Nucleus accumbens (tissue), 56 donors: ENCODE measurements at regions not wholly inside any gene's neighbourhood (a gene's known extent, or its start where the extent isn't known, plus 50 kb on each side); places are given as distances from the start of the nearest gene placed in this dataset.

Source experiments
- DNase-seq, 56 donors: peaks; one replicate each; lab custom pipeline; 2025; lab: John Stamatoyannopoulos, UW

DNA sequence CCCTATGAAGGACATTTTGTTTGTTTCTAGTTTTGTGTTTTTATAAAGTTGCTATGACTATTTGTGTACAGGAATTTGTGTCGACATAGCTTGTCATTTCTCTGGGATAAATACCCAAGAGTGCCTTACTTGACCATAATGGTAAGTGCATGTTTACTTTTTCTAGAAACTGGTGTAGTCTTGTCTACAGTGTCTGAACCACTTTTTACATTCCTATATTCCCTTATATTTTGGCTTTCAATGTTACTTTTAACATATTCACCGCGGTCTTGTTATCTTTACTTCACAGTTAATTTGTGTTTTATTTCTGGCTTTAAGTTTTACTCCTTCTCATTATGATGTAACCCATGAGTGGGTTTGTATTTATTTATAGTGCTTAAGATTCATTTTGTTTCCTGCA lies 444.4 kb upstream of the RGS17 start:
- no peak for DNase-seq

GRCh38 chr6:153574231-153574630 lies 443.1 kb upstream of the RGS17 start:
- no peak for DNase-seq

- DNase-seq = no peak
These were observed 441.3 kb upstream of the RGS17 start for GRCh38 chr6:153572371-153572770.

DNA sequence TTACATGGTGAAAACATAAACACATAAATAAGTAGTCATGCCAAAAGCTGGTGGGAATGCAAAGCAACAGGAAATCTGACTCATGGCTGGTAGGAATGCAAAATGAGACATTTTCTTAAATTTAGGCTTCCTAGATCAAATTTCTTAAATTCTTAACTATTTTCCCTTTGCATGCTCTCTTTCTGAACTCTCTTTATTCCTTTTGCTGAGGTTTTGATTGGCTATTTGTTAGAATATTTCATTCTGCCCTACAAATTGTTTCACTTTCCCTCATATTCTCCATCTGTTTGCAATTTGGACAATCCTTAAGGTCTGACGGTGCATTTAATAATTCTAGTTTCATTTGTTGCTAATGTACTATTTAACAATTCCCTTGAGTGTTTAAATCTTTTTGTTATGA lies 437.5 kb upstream of the RGS17 start:
- no peak for DNase-seq

- no peak for DNase-seq
These were observed 433.7 kb upstream of the RGS17 start for GRCh38 chr6:153564803-153565202.

- DNase-seq = no peak
These were observed 431.9 kb upstream of the RGS17 start for GRCh38 chr6:153563001-153563400.

GRCh38 chr6:153553627-153554026 lies 422.5 kb upstream of the RGS17 start:
- no peak for DNase-seq

- DNase-seq = no peak
These were observed 408.5 kb upstream of the RGS17 start for GRCh38 chr6:153539602-153540001.

DNA sequence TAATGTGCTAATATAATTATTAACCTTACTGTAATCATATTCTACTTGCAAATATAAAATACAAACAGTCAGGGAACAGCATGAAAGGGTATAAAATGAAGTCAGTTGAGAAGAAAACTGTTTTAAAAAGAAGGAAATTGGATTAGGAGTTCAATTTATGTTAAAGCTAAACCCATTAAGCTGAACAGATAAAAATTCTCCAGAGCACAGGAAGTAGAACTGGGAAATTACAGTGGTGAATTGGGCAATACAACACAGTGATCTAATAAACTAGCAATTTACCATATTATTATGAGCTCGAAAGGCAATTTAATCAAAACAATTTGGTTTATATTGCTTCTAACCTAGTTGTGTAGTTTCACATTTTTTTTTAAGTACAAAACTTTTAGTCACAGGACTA lies 407.4 kb upstream of the RGS17 start:
- DNase-seq = no peak

- no peak for DNase-seq
These were observed 406.3 kb upstream of the RGS17 start for GRCh38 chr6:153537422-153537821.

DNA sequence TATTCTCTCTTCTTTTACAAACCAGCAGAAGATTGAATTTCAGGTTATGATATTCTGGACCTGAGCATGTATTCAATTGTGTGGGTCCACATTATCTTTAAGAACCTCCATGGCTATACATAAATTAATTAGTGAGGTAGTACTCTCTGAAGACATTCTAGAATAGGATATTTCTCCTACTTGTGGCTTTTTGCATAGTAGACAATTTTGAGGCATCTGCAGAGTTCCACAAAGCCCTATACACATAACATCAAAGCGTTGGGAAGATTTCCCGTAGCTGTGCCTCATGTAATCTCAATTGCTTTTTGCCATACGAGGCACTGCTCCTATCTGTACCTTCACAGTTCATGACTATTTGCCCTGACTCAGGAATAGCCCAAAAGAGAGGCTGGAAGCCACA lies 395.4 kb upstream of the RGS17 start:
- DNase-seq = no peak

- DNase-seq = no peak
These were observed 394.9 kb upstream of the RGS17 start for GRCh38 chr6:153525998-153526397.

DNA sequence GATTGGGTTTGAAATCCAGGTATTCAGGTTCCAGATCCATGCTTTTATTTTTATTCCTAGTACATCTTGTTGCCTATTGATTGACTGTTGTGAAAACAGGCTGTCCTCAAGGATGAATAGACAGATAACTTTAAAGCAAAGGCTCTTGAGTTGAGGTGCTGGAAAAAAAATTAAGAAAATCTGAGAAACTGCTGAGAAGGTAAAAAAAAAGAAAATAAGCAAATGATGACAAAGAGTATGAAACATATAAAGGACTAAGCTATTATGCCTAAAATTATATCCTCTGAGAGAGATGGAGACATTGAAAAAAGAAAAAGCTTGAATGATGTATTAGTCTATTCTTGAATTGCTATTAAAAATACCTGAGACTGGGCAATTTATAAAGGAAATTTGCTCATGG lies 392.3 kb upstream of the RGS17 start:
- no peak for DNase-seq

DNA sequence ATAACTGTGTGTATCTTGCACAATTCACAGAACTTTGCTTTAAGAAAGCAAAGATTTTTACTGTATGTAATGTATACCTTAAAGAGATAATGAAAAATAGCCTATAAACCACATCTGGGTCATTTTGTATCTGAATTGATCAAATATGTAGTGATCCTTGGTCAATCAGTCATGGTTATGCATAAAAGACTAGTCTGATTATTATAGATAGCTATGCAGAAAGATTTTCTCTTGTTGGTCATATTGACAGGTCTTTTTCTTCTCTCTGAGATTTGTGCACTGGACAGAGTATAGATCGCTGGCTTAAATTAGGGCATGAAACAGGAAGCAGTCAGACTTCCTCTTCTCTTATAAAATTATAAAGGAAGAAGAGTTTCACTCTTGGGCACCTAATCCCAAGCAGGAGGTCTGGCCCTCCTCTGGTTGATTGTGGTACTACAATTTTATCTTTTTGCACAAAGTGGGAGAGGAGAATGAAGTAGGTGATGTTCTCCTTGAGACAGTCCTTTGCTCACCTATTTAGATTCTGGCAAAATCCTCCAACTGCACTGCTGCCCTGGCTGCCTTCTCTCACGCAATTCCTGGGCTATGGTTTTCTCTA lies 380.9 kb upstream of the RGS17 start:
- no peak for DNase-seq

DNA sequence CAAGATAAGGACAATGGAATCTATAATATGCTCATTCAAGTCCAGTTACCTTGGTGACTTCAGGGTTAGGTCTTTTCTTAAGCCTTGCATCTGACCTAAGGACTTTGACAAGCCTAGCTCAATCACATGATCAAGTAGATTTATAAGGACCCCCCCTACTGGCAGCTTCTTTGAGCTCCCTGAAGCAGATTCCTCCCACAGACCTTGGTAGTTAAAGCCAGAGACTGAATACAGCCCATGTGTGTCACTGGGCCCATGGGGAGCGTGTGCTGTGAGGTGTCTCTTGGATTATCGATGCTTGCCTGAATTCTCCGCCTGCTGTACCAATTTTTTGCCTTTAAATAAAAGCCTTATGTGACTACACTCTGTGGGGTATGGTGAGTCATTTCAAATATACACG lies 372.7 kb upstream of the RGS17 start:
- DNase-seq = no peak

DNA sequence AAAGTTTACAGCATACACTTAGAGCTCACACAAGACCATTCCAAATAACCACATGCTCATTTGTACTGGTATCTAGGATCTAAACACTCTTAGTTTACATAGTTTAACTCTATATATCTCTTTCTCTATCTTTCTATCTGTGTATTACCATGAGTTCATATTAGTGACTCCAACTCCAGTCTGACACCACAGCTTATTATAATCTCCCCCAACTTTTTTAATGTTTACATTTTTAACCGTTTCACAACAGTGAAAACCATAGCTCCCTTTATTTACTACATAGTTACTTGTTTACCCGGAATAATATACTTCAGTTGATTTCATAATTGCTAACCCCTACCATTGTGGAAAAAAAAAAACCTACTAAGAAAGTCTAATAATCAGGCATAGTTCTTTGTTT lies 362.4 kb upstream of the RGS17 start:
- DNase-seq = no peak

DNA sequence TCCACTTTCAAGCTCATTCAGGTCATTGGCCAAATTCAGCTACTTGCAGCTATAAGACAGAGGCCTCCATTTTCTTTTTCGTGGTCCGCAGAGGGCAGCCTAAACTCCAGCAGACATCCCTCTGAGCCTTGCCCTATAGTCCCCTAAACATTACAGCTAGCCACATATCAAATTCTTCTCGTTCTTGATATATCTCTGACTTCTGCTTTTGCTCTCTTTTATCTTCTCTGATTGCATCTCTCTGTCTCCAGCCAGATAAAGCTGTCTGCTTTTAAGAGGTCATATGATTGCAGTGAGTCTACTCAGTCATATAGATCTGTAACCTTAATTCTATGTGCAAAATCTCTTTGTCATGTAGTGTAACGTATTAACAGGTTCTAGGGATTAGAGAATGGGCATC lies 358.4 kb upstream of the RGS17 start:
- DNase-seq = no peak

DNA sequence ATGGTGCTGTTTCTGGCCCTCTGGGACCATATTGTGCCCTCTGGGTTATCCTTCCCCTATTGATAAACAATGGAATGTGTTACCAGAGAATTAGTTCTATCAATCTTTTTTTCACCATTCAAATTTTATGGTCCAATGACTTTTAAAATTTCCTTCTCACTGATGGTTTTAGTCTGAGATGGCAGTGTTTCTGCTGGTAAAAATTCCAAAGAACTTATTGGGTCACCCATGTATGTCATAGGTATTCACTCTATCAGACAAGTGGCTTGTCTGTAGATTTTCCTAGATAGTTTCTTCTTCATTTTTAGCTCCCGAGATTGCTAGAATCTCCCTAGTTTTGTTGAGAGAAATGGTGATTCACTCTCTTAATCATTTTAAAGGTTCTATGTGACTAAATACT lies 357.2 kb upstream of the RGS17 start:
- no peak for DNase-seq

DNA sequence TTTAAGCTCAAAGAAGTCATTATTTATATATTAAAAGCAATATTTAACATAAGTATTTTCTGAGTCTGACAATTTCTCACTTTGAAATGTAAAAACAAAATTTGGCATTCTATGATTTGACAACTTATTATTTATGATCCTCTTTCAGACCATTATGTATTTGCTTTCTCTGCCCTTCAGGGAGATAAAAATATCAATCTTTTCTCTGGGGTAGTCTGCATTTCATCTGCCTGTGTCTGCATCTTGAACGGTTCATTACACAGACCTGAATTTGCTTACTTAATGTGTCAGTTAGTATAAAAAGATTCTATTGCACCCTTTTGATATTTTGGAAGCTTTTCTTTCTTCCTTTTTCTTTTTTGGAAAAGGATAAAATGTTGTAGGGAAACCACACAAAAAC lies 354.0 kb upstream of the RGS17 start:
- DNase-seq = no peak

DNA sequence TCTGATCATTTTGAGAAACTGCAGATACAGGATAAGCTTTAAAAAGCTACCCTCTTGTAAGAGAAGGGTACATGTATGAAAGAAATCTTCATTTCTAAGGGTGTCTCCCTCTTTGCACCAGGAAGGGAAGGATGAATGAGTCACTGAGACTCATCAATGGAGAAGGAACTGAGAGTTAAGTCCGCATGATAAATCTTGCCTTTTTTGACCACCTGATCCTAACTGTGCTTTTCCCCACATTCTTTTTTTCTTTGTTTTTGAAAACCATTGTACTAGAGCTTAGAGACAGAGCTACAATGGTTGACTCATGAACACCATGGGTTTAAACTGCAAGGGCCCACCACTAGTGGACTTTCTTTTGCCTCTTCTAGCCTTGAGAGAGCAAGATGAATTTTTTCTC lies 353.0 kb upstream of the RGS17 start:
- no peak for DNase-seq

GRCh38 chr6:153476243-153476642 lies 345.2 kb upstream of the RGS17 start:
- DNase-seq = no peak

DNA sequence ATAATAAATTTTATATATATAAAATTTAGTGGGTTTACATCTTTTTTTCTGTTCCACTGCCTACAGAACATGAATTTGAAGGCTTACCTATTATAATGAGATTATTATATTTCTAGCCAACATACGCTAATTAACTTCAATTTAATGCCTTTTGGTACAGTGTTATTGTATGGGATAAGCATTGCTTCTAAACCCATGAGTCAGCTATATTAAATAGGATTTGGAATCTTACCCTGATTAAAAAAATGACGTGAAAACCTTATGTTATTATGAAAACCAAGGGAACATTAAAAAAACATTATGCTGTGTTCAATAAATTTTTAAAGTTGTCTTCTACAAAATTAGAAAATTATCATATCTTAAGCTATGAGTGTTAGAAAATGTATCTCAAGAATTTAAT lies 334.0 kb upstream of the RGS17 start:
- no peak for DNase-seq

DNA sequence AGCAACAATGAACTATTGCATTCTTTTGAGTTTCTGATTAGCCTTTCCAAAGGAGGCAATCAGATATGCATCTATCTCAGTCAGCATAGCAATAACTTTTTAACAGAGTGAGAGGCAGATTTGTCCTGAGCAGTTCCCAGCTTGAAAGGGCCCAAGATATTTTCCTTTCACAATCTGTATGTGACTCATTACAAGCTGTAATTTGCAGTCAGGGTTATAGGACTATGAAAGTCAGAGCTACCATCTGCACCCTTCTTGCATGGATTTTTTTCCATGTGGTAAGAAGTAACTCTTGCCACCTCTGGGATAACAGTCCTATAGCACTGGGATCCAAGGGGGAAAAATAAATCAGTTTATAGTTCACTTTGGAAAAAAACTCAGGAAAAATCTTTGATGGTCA lies 318.2 kb upstream of the RGS17 start:
- DNase-seq = no peak
